ENCODE measurements at regions not wholly inside any gene's neighbourhood (a gene's known extent, or its start where the extent isn't known, plus 50 kb on each side); places are given as distances from the start of the nearest gene placed in this dataset.

GRCh38 chr11:81870815-81871214 lies 862.8 kb downstream of the FAM181B start:
- Histone ChIP-seq H3K27me3 (ENCODE audit: control insufficient read depth, insufficient read depth, low read length) (no peaks in the 10 kb centered on the region), H3K36me3 (ENCODE audit: control insufficient read depth, insufficient read depth, low read length) (no peaks in the 10 kb centered on the region), H3K27ac (ENCODE audit: low read length) (no peak overlapping the region), H3K4me3 (ENCODE audit: low read depth in 2 of 2, low read length in 2 of 2) (no peak overlapping the region), H3K9me3 (ENCODE audit: control insufficient read depth, insufficient read depth, low read depth, low read length) (no peaks in the 10 kb centered on the region), H3K4me1 (ENCODE audit: control insufficient read depth, insufficient read depth, low read length) (no peaks in the 10 kb centered on the region)
- BruUV-seq (replicated peaks): no TSS peak
- in situ Hi-C loops (cut with HindIII; ENCODE audit: low pct_unique_long_range_greater_than_20kb, low sequenced_read_pairs): no loop called here
- ChIA-PET POLR2A (no interaction called here), CTCF (no interaction called here)
- no peak for TF ChIP-seq POLR2AphosphoS5 (IDR thresholded peaks at IDR 0.05; ENCODE audit: low read depth, low read length)
- no peak for TF ChIP-seq TCF7L2 (IDR thresholded peaks at IDR 0.05; ENCODE audit: low read depth, low read length)
- TF ChIP-seq SIN3A (IDR thresholded peaks at IDR 0.05; ENCODE audit: borderline replicate concordance, insufficient read depth, low read depth, low read length): no peak
- DNase-seq (ENCODE audit: low read depth, low spot score): no peak
- intact Hi-C loops (cut with micrococcal nuclease; ENCODE audit: unreplicated experiment): no loop called here
- ATAC-seq: no peak

- Histone ChIP-seq H3K27me3 (ENCODE audit: control insufficient read depth, insufficient read depth, low read length) (no peaks in the 10 kb centered on the region), H3K4me3 (ENCODE audit: low read depth in 2 of 2, low read length in 2 of 2) (no peak overlapping the region), H3K4me1 (ENCODE audit: control insufficient read depth, insufficient read depth, low read length) (no peaks in the 10 kb centered on the region), H3K9me3 (ENCODE audit: control insufficient read depth, insufficient read depth, low read depth, low read length) (no peaks in the 10 kb centered on the region), H3K36me3 (ENCODE audit: control insufficient read depth, insufficient read depth, low read length) (no peaks in the 10 kb centered on the region), H3K27ac (ENCODE audit: low read length) (no peak overlapping the region)
- DNase-seq (ENCODE audit: low read depth, low spot score) (no peak), ATAC-seq (no peak)
- ChIA-PET POLR2A (no interaction called here), CTCF (no interaction called here)
- in situ Hi-C loops (cut with HindIII; ENCODE audit: low pct_unique_long_range_greater_than_20kb, low sequenced_read_pairs) (no loop called here), intact Hi-C loops (cut with micrococcal nuclease; ENCODE audit: unreplicated experiment) (no loop called here)
- TF ChIP-seq TCF7L2 (IDR thresholded peaks at IDR 0.05; ENCODE audit: low read depth, low read length): no peak
- TF ChIP-seq POLR2AphosphoS5 (IDR thresholded peaks at IDR 0.05; ENCODE audit: low read depth, low read length): no peak
- TF ChIP-seq SIN3A (IDR thresholded peaks at IDR 0.05; ENCODE audit: borderline replicate concordance, insufficient read depth, low read depth, low read length): no peak
- no peak for TF ChIP-seq CTCF (IDR thresholded peaks at IDR 0.05)
- no peak for TF ChIP-seq REST (IDR thresholded peaks at IDR 0.05; ENCODE audit: insufficient read depth in 1 of 2, low read depth in 2 of 2, low read length in 1 of 2)
- no TSS peak for BruUV-seq (replicated peaks)
These were observed 863.6 kb downstream of the FAM181B start for GRCh38 chr11:81870066-81870412.

GRCh38 chr11:81869351-81870065 lies 864.2 kb downstream of the FAM181B start:
- Histone ChIP-seq H3K36me3 (ENCODE audit: control insufficient read depth, insufficient read depth, low read length) (no peaks in the 10 kb centered on the region), H3K4me1 (ENCODE audit: control insufficient read depth, insufficient read depth, low read length) (no peaks in the 10 kb centered on the region), H3K27me3 (ENCODE audit: control insufficient read depth, insufficient read depth, low read length) (no peaks in the 10 kb centered on the region), H3K4me3 (ENCODE audit: low read depth in 2 of 2, low read length in 2 of 2) (no peak overlapping the region), H3K9me3 (ENCODE audit: control insufficient read depth, insufficient read depth, low read depth, low read length) (no peaks in the 10 kb centered on the region), H3K27ac (ENCODE audit: low read length) (no peak overlapping the region)
- TF ChIP-seq SIN3A (IDR thresholded peaks at IDR 0.05; ENCODE audit: borderline replicate concordance, insufficient read depth, low read depth, low read length) (no peak), TCF7L2 (IDR thresholded peaks at IDR 0.05; ENCODE audit: low read depth, low read length) (no peak), POLR2AphosphoS5 (IDR thresholded peaks at IDR 0.05; ENCODE audit: low read depth, low read length) (no peak), REST (IDR thresholded peaks at IDR 0.05; ENCODE audit: insufficient read depth in 1 of 2, low read depth in 2 of 2, low read length in 1 of 2) (no peak), CTCF (IDR thresholded peaks at IDR 0.05) (no peak)
- no peak for DNase-seq (ENCODE audit: low read depth, low spot score)
- ChIA-PET CTCF (no interaction called here), POLR2A (no interaction called here)
- BruUV-seq (replicated peaks): no TSS peak
- in situ Hi-C loops (cut with HindIII; ENCODE audit: low pct_unique_long_range_greater_than_20kb, low sequenced_read_pairs) (no loop called here), intact Hi-C loops (cut with micrococcal nuclease; ENCODE audit: unreplicated experiment) (no loop called here)
- no peak for ATAC-seq

Data from Panc1 (cell line).